MG63 (cell line): ENCODE measurements at regions not wholly inside any gene's neighbourhood (a gene's known extent, or its start where the extent isn't known, plus 50 kb on each side); places are given as distances from the start of the nearest gene placed in this dataset.
"Not testable (repeated sequence)": the region's sequence is repeated elsewhere in the genome, so short reads cannot be mapped to it uniquely, and the experiment has no call there.

ENCODE experiments used
- DNase-seq: peaks from one replicate; pipeline ENCODE4 v3.0.0-alpha.2; 2020
- H3K27me3 ChIP-seq: fragments of 250-450 bp; sonication (Bioruptor Pico); 2 replicates; pipeline ENCODE4 v1.5.1; 2020; ENCODE audit warnings: mild to moderate bottlenecking, moderate library complexity
- H3K36me3 ChIP-seq: fragments of 250-450 bp; sonication (Bioruptor Pico); 2 replicates; pipeline ENCODE4 v1.5.1; 2020; ENCODE audit warnings: mild to moderate bottlenecking, moderate library complexity
- H3K4me3 ChIP-seq: fragments of 250-450 bp; sonication (Bioruptor Pico); 2 replicates; pipeline ENCODE4 v1.5.1; 2020; ENCODE audit warnings: mild to moderate bottlenecking, moderate library complexity
- H3K9me3 ChIP-seq: fragments of 250-450 bp; sonication (Bioruptor Pico); 2 replicates; pipeline ENCODE4 v1.5.1; 2020; ENCODE audit warnings: mild to moderate bottlenecking, moderate library complexity

- Histone ChIP-seq H3K36me3 (no peaks in the 10 kb centered on the region), H3K27me3 (no peaks in the 10 kb centered on the region), H3K9me3 (no peaks in the 10 kb centered on the region), H3K4me3 (no peak overlapping the region)
- DNase-seq: no peak
These were observed 202.9 kb upstream of the PITRM1 start for GRCh38 chr10:3375505-3375904.

GRCh38 chr10:3374914-3375313 is 202.3 kb upstream of the PITRM1 start:
- no peaks in the 10 kb centered on the region for H3K36me3 ChIP-seq
- H3K27me3 ChIP-seq: no peaks in the 10 kb centered on the region
- no peak overlapping the region for H3K4me3 ChIP-seq
- no peaks in the 10 kb centered on the region for H3K9me3 ChIP-seq
- DNase-seq: no peak

- not testable (repeated sequence) for H3K4me3 ChIP-seq, H3K27me3 ChIP-seq, H3K36me3 ChIP-seq, H3K9me3 ChIP-seq, DNase-seq
These were observed 200.9 kb upstream of the PITRM1 start for GRCh38 chr10:3373374-3374027.

- Histone ChIP-seq H3K36me3 (no peaks in the 10 kb centered on the region), H3K4me3 (no peak overlapping the region), H3K9me3 (no peaks in the 10 kb centered on the region), H3K27me3 (no peaks in the 10 kb centered on the region)
- no peak for DNase-seq
These were observed 199.7 kb upstream of the PITRM1 start for GRCh38 chr10:3372281-3372680.

- not testable (repeated sequence) for H3K36me3 ChIP-seq, H3K9me3 ChIP-seq, DNase-seq, H3K27me3 ChIP-seq, H3K4me3 ChIP-seq
These were observed 199.0 kb upstream of the PITRM1 start for GRCh38 chr10:3371624-3372023.

- Histone ChIP-seq H3K36me3 (no peaks in the 10 kb centered on the region), H3K4me3 (no peak overlapping the region), H3K27me3 (no peaks in the 10 kb centered on the region), H3K9me3 (no peaks in the 10 kb centered on the region; the same call in 1 of the 2 replicates)
- DNase-seq: no peak
These were observed 194.3 kb upstream of the PITRM1 start for GRCh38 chr10:3366735-3367405.

GRCh38 chr10:3366043-3366442 is 193.5 kb upstream of the PITRM1 start:
- DNase-seq: no peak
- Histone ChIP-seq H3K36me3 (no peaks in the 10 kb centered on the region), H3K27me3 (no peaks in the 10 kb centered on the region), H3K4me3 (no peak overlapping the region), H3K9me3 (no peaks in the 10 kb centered on the region; the same call in 1 of the 2 replicates)

- no peaks in the 10 kb centered on the region for H3K27me3 ChIP-seq
- H3K36me3 ChIP-seq: no peaks in the 10 kb centered on the region
- no peaks in the 10 kb centered on the region; the same call in 1 of the 2 replicates for H3K9me3 ChIP-seq
- no peak for DNase-seq
- H3K4me3 ChIP-seq: no peak overlapping the region
These were observed 193.0 kb upstream of the PITRM1 start for GRCh38 chr10:3365630-3366029.

- Histone ChIP-seq H3K27me3 (no peaks in the 10 kb centered on the region), H3K36me3 (no peaks in the 10 kb centered on the region), H3K4me3 (no peak overlapping the region), H3K9me3 (no peaks in the 10 kb centered on the region; the same call in 1 of the 2 replicates)
- no peak for DNase-seq
These were observed 192.3 kb upstream of the PITRM1 start for GRCh38 chr10:3364768-3365480.

GRCh38 chr10:3363311-3364045 is 190.9 kb upstream of the PITRM1 start:
- Histone ChIP-seq H3K27me3 (no peaks in the 10 kb centered on the region), H3K4me3 (no peak overlapping the region), H3K36me3 (no peaks in the 10 kb centered on the region), H3K9me3 (no peaks in the 10 kb centered on the region; the same call in 1 of the 2 replicates)
- no peak for DNase-seq

- DNase-seq: no peak
- Histone ChIP-seq H3K4me3 (no peak overlapping the region), H3K9me3 (no peaks in the 10 kb centered on the region; the same call in 1 of the 2 replicates), H3K36me3 (no peaks in the 10 kb centered on the region), H3K27me3 (no peaks in the 10 kb centered on the region)
These were observed 189.8 kb upstream of the PITRM1 start for GRCh38 chr10:3362394-3362793.

GRCh38 chr10:3361640-3362039 is 189.1 kb upstream of the PITRM1 start:
- Histone ChIP-seq H3K9me3 (no peaks in the 10 kb centered on the region; the same call in 1 of the 2 replicates), H3K27me3 (no peaks in the 10 kb centered on the region), H3K4me3 (no peak overlapping the region), H3K36me3 (no peaks in the 10 kb centered on the region)
- DNase-seq: no peak

GRCh38 chr10:3357737-3358136 is 185.2 kb upstream of the PITRM1 start:
- no peaks in the 10 kb centered on the region; the same call in 1 of the 2 replicates for H3K9me3 ChIP-seq
- H3K27me3 ChIP-seq: no peaks in the 10 kb centered on the region
- no peaks in the 10 kb centered on the region for H3K36me3 ChIP-seq
- H3K4me3 ChIP-seq: no peak overlapping the region
- DNase-seq: no peak

- Histone ChIP-seq H3K4me3 (no peak overlapping the region), H3K9me3 (no peaks in the 10 kb centered on the region), H3K36me3 (no peaks in the 10 kb centered on the region), H3K27me3 (no peaks in the 10 kb centered on the region)
- DNase-seq: no peak
These were observed 183.0 kb upstream of the PITRM1 start for GRCh38 chr10:3355536-3355935.

GRCh38 chr10:3354174-3354900 is 181.8 kb upstream of the PITRM1 start:
- Histone ChIP-seq H3K36me3 (no peaks in the 10 kb centered on the region), H3K27me3 (no peaks in the 10 kb centered on the region), H3K9me3 (no peaks in the 10 kb centered on the region), H3K4me3 (no peak overlapping the region)
- DNase-seq: no peak

- H3K36me3 ChIP-seq: no peaks in the 10 kb centered on the region
- H3K27me3 ChIP-seq: no peaks in the 10 kb centered on the region
- no peak overlapping the region for H3K4me3 ChIP-seq
- no peak for DNase-seq
- H3K9me3 ChIP-seq: no peaks in the 10 kb centered on the region
These were observed 180.7 kb upstream of the PITRM1 start for GRCh38 chr10:3353235-3353634.
